Ishikawa (cell line): ENCODE measurements at regions not wholly inside any gene's neighbourhood (a gene's known extent, or its start where the extent isn't known, plus 50 kb on each side); places are given as distances from the start of the nearest gene placed in this dataset.

Experiments used
- CEBPB ChIP-seq: IDR thresholded peaks from 2 replicates; pipeline ENCODE4 v1.6.1; 2012
- CREB1 ChIP-seq: IDR thresholded peaks from 2 replicates; pipeline ENCODE4 v1.6.1; 2012; ENCODE audit warnings: low read depth
- EGR1 ChIP-seq: IDR thresholded peaks from 2 replicates; pipeline ENCODE4 v1.6.1; 2012
- EP300 ChIP-seq: IDR thresholded peaks from 2 replicates; pipeline ENCODE4 v1.6.1; 2012; ENCODE audit warnings: borderline replicate concordance
- FOXM1 ChIP-seq: IDR thresholded peaks from 2 replicates; pipeline ENCODE4 v1.6.1; 2012; ENCODE audit warnings: low read depth, borderline replicate concordance
- MAX ChIP-seq: IDR thresholded peaks from 2 replicates; pipeline ENCODE4 v1.6.1; 2012
- NFIC ChIP-seq: IDR thresholded peaks from 2 replicates; pipeline ENCODE4 v1.6.1; 2012
- RAD21 ChIP-seq: IDR thresholded peaks from 2 replicates; pipeline ENCODE4 v1.6.1; 2012; ENCODE audit warnings: low read depth
- REST ChIP-seq: IDR thresholded peaks from 2 replicates; pipeline ENCODE4 v1.6.1; 2012; ENCODE audit warnings: low read depth, mild to moderate bottlenecking
- TAF1 ChIP-seq: IDR thresholded peaks from 2 replicates; pipeline ENCODE4 v1.6.1; 2012; ENCODE audit warnings: low read depth, mild to moderate bottlenecking
- TCF12 ChIP-seq: IDR thresholded peaks from 2 replicates; pipeline ENCODE4 v1.6.1; 2012; ENCODE audit warnings: low read depth
- TEAD4 ChIP-seq: IDR thresholded peaks from 2 replicates; pipeline ENCODE4 v1.6.1; 2012
- USF1 ChIP-seq: IDR thresholded peaks from 2 replicates; pipeline ENCODE4 v1.6.1; 2012
- YY1 ChIP-seq: IDR thresholded peaks from 2 replicates; pipeline ENCODE4 v1.6.1; 2012; ENCODE audit warnings: low read depth
- ZBTB7A ChIP-seq: IDR thresholded peaks from 2 replicates; pipeline ENCODE4 v1.6.1; 2012; ENCODE audit warnings: low read depth

- TF ChIP-seq TEAD4 = no peak
Observed at GRCh38 chr10:65213170-65213569, 1692.0 kb downstream of the REEP3 start.

GRCh38 chr10:65219444-65219843, 1698.2 kb downstream of the REEP3 start:
- no peak for TF ChIP-seq CREB1
- TF ChIP-seq MAX = no peak
- TF ChIP-seq NFIC = no peak
- TF ChIP-seq YY1 = no peak
- no peak for TF ChIP-seq EP300
- no peak for TF ChIP-seq CEBPB
- TF ChIP-seq FOXM1 = no peak
- no peak for TF ChIP-seq RAD21
- no peak for TF ChIP-seq USF1
- no peak for TF ChIP-seq TEAD4
- TF ChIP-seq TAF1 = no peak
- TF ChIP-seq ZBTB7A = no peak
- TF ChIP-seq EGR1 = no peak
- TF ChIP-seq TCF12 = no peak
- TF ChIP-seq REST = no peak

GRCh38 chr10:65231148-65231547, 1694.7 kb upstream of the LRRTM3 start:
- TF ChIP-seq REST (no peak), ZBTB7A (no peak), YY1 (no peak), NFIC (no peak), CEBPB (no peak), EGR1 (no peak), TEAD4 (no peak), CREB1 (no peak), TAF1 (no peak), USF1 (no peak), FOXM1 (no peak), MAX (no peak), EP300 (no peak), RAD21 (no peak), TCF12 (no peak)

- TF ChIP-seq EP300 = no peak
- TF ChIP-seq CEBPB = no peak
- no peak for TF ChIP-seq YY1
- TF ChIP-seq ZBTB7A = no peak
- no peak for TF ChIP-seq TCF12
- TF ChIP-seq RAD21 = no peak
- TF ChIP-seq EGR1 = no peak
- TF ChIP-seq TEAD4 = no peak
- TF ChIP-seq TAF1 = no peak
- no peak for TF ChIP-seq USF1
- no peak for TF ChIP-seq NFIC
- TF ChIP-seq MAX = no peak
- no peak for TF ChIP-seq FOXM1
- TF ChIP-seq REST = no peak
- TF ChIP-seq CREB1 = no peak
Observed at GRCh38 chr10:65234261-65234660, 1691.6 kb upstream of the LRRTM3 start.
